ENCODE measurements at regions not wholly inside any gene's neighbourhood (a gene's known extent, or its start where the extent isn't known, plus 50 kb on each side); places are given as distances from the start of the nearest gene placed in this dataset.

DNA sequence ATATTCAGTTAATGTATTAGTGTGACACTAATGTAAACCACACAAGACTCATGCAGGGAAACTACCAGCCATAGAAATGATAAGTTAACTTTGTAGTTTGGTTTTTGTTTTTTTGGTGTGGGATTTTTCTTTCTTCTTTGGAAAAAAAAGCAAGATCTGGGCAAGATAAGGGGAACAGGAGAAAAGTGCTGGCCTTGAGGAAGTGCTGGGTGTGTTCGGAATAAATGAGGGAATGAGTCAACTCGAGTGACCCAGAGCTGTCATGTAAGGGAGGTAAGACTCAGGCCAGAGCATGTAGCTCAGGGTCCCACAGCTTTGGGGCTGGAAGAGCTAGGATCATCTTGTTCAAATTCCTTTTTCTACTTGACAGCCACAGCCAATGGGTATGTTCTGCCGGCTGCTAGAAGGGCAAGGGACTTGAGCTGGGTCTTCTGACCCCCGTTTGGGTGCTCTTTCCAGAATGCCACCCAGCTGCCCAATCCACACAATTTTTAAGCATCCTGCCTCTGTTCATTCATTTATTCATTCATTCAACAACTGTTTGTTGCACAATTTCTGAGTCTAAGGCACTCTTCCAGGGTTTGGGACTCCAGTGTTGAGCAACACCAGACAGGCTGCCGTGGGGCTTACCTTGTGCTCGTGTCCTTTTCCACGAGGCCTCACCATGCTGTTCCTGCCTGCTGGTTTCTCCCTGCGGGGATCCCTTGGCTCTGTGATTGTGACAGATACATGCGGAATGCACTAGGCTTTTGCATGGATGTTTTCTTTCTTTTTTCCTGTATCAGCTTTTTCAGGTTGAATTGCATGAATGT, 54.5 kb downstream of the CLDN34 start:
- no peaks in the 10 kb centered on the region for H3K27me3 ChIP-seq (ENCODE audit: insufficient read depth)
- ATAC-seq (no peak), DNase-seq (ENCODE audit: low spot score) (no peak)
- no peak overlapping the region for H3K4me2 ChIP-seq
- H4K20me1 ChIP-seq (replicated peaks; ENCODE audit: insufficient read depth) = no peaks in the 10 kb centered on the region; the same call in 1 of the 2 replicates
- no peaks in the 10 kb centered on the region for H3K36me3 ChIP-seq (ENCODE audit: insufficient read depth)
- H3K27ac ChIP-seq (ENCODE audit: low read depth) = no peak overlapping the region
- Mint-ChIP-seq H3K36me3 (ENCODE audit: low read depth) (peaks cover 20% of the 10 kb centered on the region), H3K9me3 (no peaks in the 10 kb centered on the region), H3K4me3 (no peak overlapping the region), H3K27me3 (ENCODE audit: insufficient read depth, low read depth, poor library complexity) (peaks cover 5% of the 10 kb centered on the region), H3K27ac (peak overlapping the region; percentile 15; the same call in 1 of the 2 replicates), H3K4me1 (peaks cover 46% of the 10 kb centered on the region)
- peaks cover 13% of the 10 kb centered on the region for H3K4me1 ChIP-seq (ENCODE audit: insufficient read depth)
- peaks cover 87% of the 10 kb centered on the region for H3K79me2 ChIP-seq (replicated peaks; ENCODE audit: insufficient read depth)
- TF ChIP-seq ZNF331 (CRISPR knock-in tag; IDR thresholded peaks at IDR 0.05; ENCODE audit: low read depth) (no peak), STAT1 (IDR thresholded peaks at IDR 0.05; ENCODE audit: unreplicated experiment) (no peak)
- H2AFZ ChIP-seq = no peak overlapping the region
- no peak overlapping the region for H3K4me3 ChIP-seq
- no peaks in the 10 kb centered on the region for H3F3A ChIP-seq (replicated peaks; ENCODE audit: low read depth)
- H3K9me2 ChIP-seq (ENCODE audit: insufficient read depth) = no peaks in the 10 kb centered on the region

DNA sequence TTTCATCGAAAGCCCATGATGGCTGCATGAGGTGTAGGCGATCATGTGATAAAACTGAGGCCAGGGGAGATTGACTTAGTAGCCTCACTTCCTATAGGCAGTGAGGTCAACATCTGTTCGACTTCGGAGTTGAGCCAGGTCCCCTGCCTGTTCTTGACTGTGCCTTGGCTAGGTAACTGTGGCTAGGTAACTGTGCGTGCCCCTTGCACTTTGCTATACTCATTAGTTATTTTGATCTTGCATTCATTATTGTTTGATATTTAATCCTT, 55.0 kb downstream of the CLDN34 start:
- Histone ChIP-seq H3K36me3 (ENCODE audit: insufficient read depth) (no peaks in the 10 kb centered on the region), H3K4me3 (no peak overlapping the region), H3F3A (replicated peaks; ENCODE audit: low read depth) (no peaks in the 10 kb centered on the region), H3K4me2 (no peak overlapping the region), H3K27ac (ENCODE audit: low read depth) (no peak overlapping the region), H3K9me2 (ENCODE audit: insufficient read depth) (no peaks in the 10 kb centered on the region), H3K27me3 (ENCODE audit: insufficient read depth) (no peaks in the 10 kb centered on the region), H3K4me1 (ENCODE audit: insufficient read depth) (peaks cover 10% of the 10 kb centered on the region), H3K79me2 (replicated peaks; ENCODE audit: insufficient read depth) (peaks cover 85% of the 10 kb centered on the region), H4K20me1 (replicated peaks; ENCODE audit: insufficient read depth) (no peaks in the 10 kb centered on the region; the same call in 1 of the 2 replicates), H2AFZ (no peak overlapping the region)
- H3K9me3 Mint-ChIP-seq = no peaks in the 10 kb centered on the region
- H3K4me1 Mint-ChIP-seq = peaks cover 41% of the 10 kb centered on the region
- H3K4me3 Mint-ChIP-seq = no peak overlapping the region; the same call in 2 of the 3 replicates
- TF ChIP-seq ZNF331 (CRISPR knock-in tag; IDR thresholded peaks at IDR 0.05; ENCODE audit: low read depth) = no peak
- no peak for TF ChIP-seq EZH2 (IDR thresholded peaks at IDR 0.05; ENCODE audit: low read depth, unreplicated experiment)
- ATAC-seq (no peak), DNase-seq (ENCODE audit: low spot score) (no peak)
- H3K36me3 Mint-ChIP-seq (ENCODE audit: low read depth) = peaks cover 17% of the 10 kb centered on the region
- peaks cover 5% of the 10 kb centered on the region for H3K27me3 Mint-ChIP-seq (ENCODE audit: insufficient read depth, low read depth, poor library complexity)
- no peak overlapping the region for H3K27ac Mint-ChIP-seq

DNA sequence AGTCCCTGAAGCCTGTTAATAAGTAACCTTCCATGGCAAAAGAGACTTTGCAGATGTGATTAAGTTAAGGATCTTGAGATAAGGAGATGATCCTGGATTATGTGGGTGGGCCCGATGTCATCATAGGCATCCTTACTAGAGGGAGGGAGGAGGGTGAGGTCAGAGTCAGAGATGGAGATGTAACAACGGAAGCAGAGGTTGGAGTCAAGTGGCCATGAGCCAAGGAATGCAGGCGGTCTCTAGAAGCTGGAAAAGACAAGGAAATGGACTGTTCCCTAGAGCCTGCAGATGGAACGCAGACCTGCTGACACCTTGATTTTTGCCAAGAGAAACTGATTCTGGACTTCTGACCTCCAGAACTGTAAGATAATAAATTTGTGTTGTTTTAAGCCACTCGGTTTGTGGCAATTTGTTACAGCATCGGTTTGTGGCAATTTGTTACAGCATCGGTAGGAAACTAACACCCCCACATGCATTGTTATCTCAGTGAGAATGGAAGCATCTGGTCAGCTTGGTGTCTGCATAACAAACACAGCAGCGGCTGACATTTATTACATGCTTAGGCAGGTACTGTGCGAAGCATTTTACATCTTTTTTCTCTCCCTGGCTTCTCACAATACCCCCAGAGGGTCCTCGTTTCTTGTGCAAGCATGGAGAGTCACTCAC, 55.6 kb downstream of the CLDN34 start:
- H3K4me1 ChIP-seq (ENCODE audit: insufficient read depth) = peaks cover 7% of the 10 kb centered on the region
- Mint-ChIP-seq H3K4me1 (peaks cover 37% of the 10 kb centered on the region), H3K9me3 (no peaks in the 10 kb centered on the region), H3K27me3 (ENCODE audit: insufficient read depth, low read depth, poor library complexity) (peaks cover 5% of the 10 kb centered on the region), H3K36me3 (ENCODE audit: low read depth) (peaks cover 17% of the 10 kb centered on the region), H3K27ac (no peak overlapping the region), H3K4me3 (no peak overlapping the region; the same call in 2 of the 3 replicates)
- no peaks in the 10 kb centered on the region for H3F3A ChIP-seq (replicated peaks; ENCODE audit: low read depth)
- no peaks in the 10 kb centered on the region for H3K9me2 ChIP-seq (ENCODE audit: insufficient read depth)
- H3K27me3 ChIP-seq (ENCODE audit: insufficient read depth) = no peaks in the 10 kb centered on the region
- H4K20me1 ChIP-seq (replicated peaks; ENCODE audit: insufficient read depth) = no peaks in the 10 kb centered on the region; the same call in 1 of the 2 replicates
- H3K36me3 ChIP-seq (ENCODE audit: insufficient read depth) = no peaks in the 10 kb centered on the region
- 0 out of 2 replicates have a peak overlapping the region, but pooled peaks have one; percentile 17 for H3K4me2 ChIP-seq
- DNase-seq (ENCODE audit: low spot score) = no peak
- H3K4me3 ChIP-seq = no peak overlapping the region
- H3K27ac ChIP-seq (ENCODE audit: low read depth) = no peak overlapping the region
- peaks cover 81% of the 10 kb centered on the region for H3K79me2 ChIP-seq (replicated peaks; ENCODE audit: insufficient read depth)
- H2AFZ ChIP-seq = no peak overlapping the region
- ATAC-seq = no peak
- TF ChIP-seq ZNF331 (CRISPR knock-in tag; IDR thresholded peaks at IDR 0.05; ENCODE audit: low read depth) (no peak), STAT1 (IDR thresholded peaks at IDR 0.05; ENCODE audit: unreplicated experiment) (no peak), NANOG (IDR thresholded peaks at IDR 0.05; ENCODE audit: borderline replicate concordance) (no peak), POLR2AphosphoS5 (IDR thresholded peaks at IDR 0.05; ENCODE audit: low read depth) (no peak)
- TF ChIP-seq, protein P1, sequence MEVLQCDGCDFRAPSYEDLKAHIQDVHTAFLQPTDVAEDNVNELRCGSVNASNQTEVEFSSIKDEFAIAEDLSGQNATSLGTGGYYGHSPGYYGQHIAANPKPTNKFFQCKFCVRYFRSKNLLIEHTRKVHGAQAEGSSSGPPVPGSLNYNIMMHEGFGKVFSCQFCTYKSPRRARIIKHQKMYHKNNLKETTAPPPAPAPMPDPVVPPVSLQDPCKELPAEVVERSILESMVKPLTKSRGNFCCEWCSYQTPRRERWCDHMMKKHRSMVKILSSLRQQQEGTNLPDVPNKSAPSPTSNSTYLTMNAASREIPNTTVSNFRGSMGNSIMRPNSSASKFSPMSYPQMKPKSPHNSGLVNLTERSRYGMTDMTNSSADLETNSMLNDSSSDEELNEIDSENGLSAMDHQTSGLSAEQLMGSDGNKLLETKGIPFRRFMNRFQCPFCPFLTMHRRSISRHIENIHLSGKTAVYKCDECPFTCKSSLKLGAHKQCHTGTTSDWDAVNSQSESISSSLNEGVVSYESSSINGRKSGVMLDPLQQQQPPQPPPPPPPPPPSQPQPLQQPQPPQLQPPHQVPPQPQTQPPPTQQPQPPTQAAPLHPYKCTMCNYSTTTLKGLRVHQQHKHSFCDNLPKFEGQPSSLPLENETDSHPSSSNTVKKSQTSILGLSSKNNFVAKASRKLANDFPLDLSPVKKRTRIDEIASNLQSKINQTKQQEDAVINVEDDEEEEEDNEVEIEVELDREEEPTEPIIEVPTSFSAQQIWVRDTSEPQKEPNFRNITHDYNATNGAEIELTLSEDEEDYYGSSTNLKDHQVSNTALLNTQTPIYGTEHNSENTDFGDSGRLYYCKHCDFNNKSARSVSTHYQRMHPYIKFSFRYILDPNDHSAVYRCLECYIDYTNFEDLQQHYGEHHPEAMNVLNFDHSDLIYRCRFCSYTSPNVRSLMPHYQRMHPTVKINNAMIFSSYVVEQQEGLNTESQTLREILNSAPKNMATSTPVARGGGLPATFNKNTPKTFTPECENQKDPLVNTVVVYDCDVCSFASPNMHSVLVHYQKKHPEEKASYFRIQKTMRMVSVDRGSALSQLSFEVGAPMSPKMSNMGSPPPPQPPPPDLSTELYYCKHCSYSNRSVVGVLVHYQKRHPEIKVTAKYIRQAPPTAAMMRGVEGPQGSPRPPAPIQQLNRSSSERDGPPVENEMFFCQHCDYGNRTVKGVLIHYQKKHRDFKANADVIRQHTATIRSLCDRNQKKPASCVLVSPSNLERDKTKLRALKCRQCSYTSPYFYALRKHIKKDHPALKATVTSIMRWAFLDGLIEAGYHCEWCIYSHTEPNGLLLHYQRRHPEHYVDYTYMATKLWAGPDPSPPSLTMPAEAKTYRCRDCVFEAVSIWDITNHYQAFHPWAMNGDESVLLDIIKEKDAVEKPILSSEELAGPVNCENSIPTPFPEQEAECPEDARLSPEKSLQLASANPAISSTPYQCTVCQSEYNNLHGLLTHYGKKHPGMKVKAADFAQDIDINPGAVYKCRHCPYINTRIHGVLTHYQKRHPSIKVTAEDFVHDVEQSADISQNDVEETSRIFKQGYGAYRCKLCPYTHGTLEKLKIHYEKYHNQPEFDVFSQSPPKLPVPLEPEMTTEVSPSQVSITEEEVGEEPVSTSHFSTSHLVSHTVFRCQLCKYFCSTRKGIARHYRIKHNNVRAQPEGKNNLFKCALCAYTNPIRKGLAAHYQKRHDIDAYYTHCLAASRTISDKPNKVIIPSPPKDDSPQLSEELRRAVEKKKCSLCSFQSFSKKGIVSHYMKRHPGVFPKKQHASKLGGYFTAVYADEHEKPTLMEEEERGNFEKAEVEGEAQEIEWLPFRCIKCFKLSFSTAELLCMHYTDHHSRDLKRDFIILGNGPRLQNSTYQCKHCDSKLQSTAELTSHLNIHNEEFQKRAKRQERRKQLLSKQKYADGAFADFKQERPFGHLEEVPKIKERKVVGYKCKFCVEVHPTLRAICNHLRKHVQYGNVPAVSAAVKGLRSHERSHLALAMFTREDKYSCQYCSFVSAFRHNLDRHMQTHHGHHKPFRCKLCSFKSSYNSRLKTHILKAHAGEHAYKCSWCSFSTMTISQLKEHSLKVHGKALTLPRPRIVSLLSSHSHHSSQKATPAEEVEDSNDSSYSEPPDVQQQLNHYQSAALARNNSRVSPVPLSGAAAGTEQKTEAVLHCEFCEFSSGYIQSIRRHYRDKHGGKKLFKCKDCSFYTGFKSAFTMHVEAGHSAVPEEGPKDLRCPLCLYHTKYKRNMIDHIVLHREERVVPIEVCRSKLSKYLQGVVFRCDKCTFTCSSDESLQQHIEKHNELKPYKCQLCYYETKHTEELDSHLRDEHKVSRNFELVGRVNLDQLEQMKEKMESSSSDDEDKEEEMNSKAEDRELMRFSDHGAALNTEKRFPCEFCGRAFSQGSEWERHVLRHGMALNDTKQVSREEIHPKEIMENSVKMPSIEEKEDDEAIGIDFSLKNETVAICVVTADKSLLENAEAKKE (CRISPR knock-in tag; IDR thresholded peaks at IDR 0.05) = no peak

Data from GM23338 (cell line).